OCI-LY7 (cell line): ENCODE measurements at regions not wholly inside any gene's neighbourhood (a gene's known extent, or its start where the extent isn't known, plus 50 kb on each side); places are given as distances from the start of the nearest gene placed in this dataset.

Experiments used
- CTCF ChIP-seq: fragments of 200-600 bp; sonication (generic); conservative IDR thresholded peaks from 2 replicates; pipeline ENCODE4 v1.5.1; 2014; ENCODE audit warnings: mild to moderate bottlenecking, antibody characterized with exemption, low read length, moderate library complexity, mixed read lengths
- EZH2phosphoT487 ChIP-seq: fragments of 200-600 bp; sonication (generic); IDR thresholded peaks from 2 replicates; pipeline ENCODE4 v1.6.1; 2018; ENCODE audit warnings: low read depth, borderline replicate concordance, mild to moderate bottlenecking, mixed run types, antibody characterized with exemption, low read length, moderate library complexity, mixed read lengths

- TF ChIP-seq EZH2phosphoT487, result no peak
- TF ChIP-seq CTCF, result no peak
Observed at GRCh38 chr9:82583524-82583923, 479.4 kb downstream of the RASEF start.
